H9 (cell line): ENCODE measurements at regions not wholly inside any gene's neighbourhood (a gene's known extent, or its start where the extent isn't known, plus 50 kb on each side); places are given as distances from the start of the nearest gene placed in this dataset.

ENCODE experiments used
- DNase-seq: peaks from one replicate; pipeline ENCODE4 v3.0.0-alpha.2; 2017
- H2AFZ ChIP-seq: one replicate; pipeline ENCODE4 v1.6.1; 2013; ENCODE audit warnings: mild to moderate bottlenecking, low read length, control low read depth, moderate library complexity
- H2AK5ac ChIP-seq: 2 replicates; pipeline ENCODE4 v1.6.1; 2013; ENCODE audit warnings: low read length, control low read depth, mixed read lengths; ENCODE audit not compliant: insufficient read length
- H2BK120ac ChIP-seq: one replicate; pipeline ENCODE4 v1.6.1; 2013; ENCODE audit warnings: low read depth, mild to moderate bottlenecking, low read length, control low read depth, inconsistent platforms; ENCODE audit not compliant: poor library complexity, severe bottlenecking
- H2BK12ac ChIP-seq: 2 replicates; pipeline ENCODE4 v1.6.1; 2013; ENCODE audit warnings: low read length, control low read depth, mixed read lengths, low read depth; ENCODE audit not compliant: insufficient read length
- H2BK15ac ChIP-seq: 2 replicates; pipeline ENCODE4 v1.6.1; 2013; ENCODE audit warnings: low read depth, low read length, control low read depth
- H2BK20ac ChIP-seq: one replicate; pipeline ENCODE4 v1.6.1; 2013; ENCODE audit warnings: low read depth, mild to moderate bottlenecking, low read length, control low read depth, inconsistent platforms; ENCODE audit not compliant: poor library complexity, severe bottlenecking
- H2BK5ac ChIP-seq: 2 replicates; pipeline ENCODE4 v1.6.1; 2013; ENCODE audit warnings: low read length, control low read depth, mixed read lengths; ENCODE audit not compliant: insufficient read length
- H3K14ac ChIP-seq: 2 replicates; pipeline ENCODE4 v1.6.1; 2013; ENCODE audit warnings: low read length, control low read depth; ENCODE audit not compliant: insufficient read depth
- H3K18ac ChIP-seq: 2 replicates; pipeline ENCODE4 v1.6.1; 2013; ENCODE audit warnings: low read depth, mild to moderate bottlenecking, mixed read lengths, low read length, control low read depth; ENCODE audit not compliant: insufficient read length
- H3K23ac ChIP-seq: 2 replicates; pipeline ENCODE4 v1.6.1; 2013; ENCODE audit warnings: low read length, control low read depth, mixed read lengths, low read depth; ENCODE audit not compliant: insufficient read length
- H3K23me2 ChIP-seq: 2 replicates; pipeline ENCODE4 v1.6.1; 2013; ENCODE audit warnings: low read depth, mild to moderate bottlenecking, mixed read lengths, low read length, control low read depth; ENCODE audit not compliant: insufficient read length, poor library complexity, severe bottlenecking
- H3K27ac ChIP-seq: 2 replicates; pipeline ENCODE4 v1.5.1; 2013; ENCODE audit warnings: low read length, control low read depth, mixed read lengths, low read depth; ENCODE audit not compliant: insufficient read length
- H3K27me3 ChIP-seq: 2 replicates; pipeline ENCODE4 v1.6.1; 2013; ENCODE audit warnings: low read length, control low read depth, inconsistent platforms; ENCODE audit not compliant: insufficient read depth
- H3K4ac ChIP-seq: 2 replicates; pipeline ENCODE4 v1.6.1; 2013; ENCODE audit warnings: low read depth, mild to moderate bottlenecking, control low read depth, inconsistent platforms, low read length, moderate library complexity
- H3K4me1 ChIP-seq: 2 replicates; pipeline ENCODE4 v1.6.1; 2013; ENCODE audit warnings: low read length, control low read depth, inconsistent platforms; ENCODE audit not compliant: insufficient read depth
- H3K4me2 ChIP-seq: 2 replicates; pipeline ENCODE4 v1.6.1; 2013; ENCODE audit warnings: low read length, control low read depth, mixed read lengths; ENCODE audit not compliant: insufficient read length, insufficient read depth
- H3K56ac ChIP-seq: 2 replicates; pipeline ENCODE4 v1.6.1; 2013; ENCODE audit warnings: low read depth, mild to moderate bottlenecking, mixed read lengths, low read length, control low read depth; ENCODE audit not compliant: insufficient read length
- H3K79me1 ChIP-seq: 2 replicates; pipeline ENCODE4 v1.6.1; 2013; ENCODE audit warnings: low read depth, mild to moderate bottlenecking, moderate library complexity, low read length, control low read depth, inconsistent platforms; ENCODE audit not compliant: insufficient read depth, poor library complexity, severe bottlenecking
- H3K79me2 ChIP-seq: 2 replicates; pipeline ENCODE4 v1.6.1; 2013; ENCODE audit warnings: low read length, control low read depth, inconsistent platforms; ENCODE audit not compliant: insufficient read depth
- H3K9ac ChIP-seq: 2 replicates; pipeline ENCODE4 v1.6.1; 2013; ENCODE audit warnings: low read length, control low read depth, mixed read lengths; ENCODE audit not compliant: insufficient read length; ENCODE audit errors: extremely low read depth
- H3K9me3 ChIP-seq: one replicate; pipeline ENCODE4 v1.6.1; 2013; ENCODE audit warnings: low read depth, low read length, inconsistent platforms; ENCODE audit not compliant: control insufficient read depth
- H3T11ph ChIP-seq: one replicate; pipeline ENCODE4 v1.6.1; 2013; ENCODE audit warnings: mild to moderate bottlenecking, low read length, control low read depth, inconsistent platforms
- H4K20me1 ChIP-seq: one replicate; pipeline ENCODE4 v1.6.1; 2013; ENCODE audit not compliant: control insufficient read depth, insufficient read length, insufficient read depth
- H4K5ac ChIP-seq: 2 replicates; pipeline ENCODE4 v1.6.1; 2013; ENCODE audit warnings: low read depth, mild to moderate bottlenecking, mixed read lengths, low read length, control low read depth; ENCODE audit not compliant: insufficient read length
- H4K8ac ChIP-seq: replicated peaks from 2 replicates; pipeline ENCODE4 v1.6.1; 2013; ENCODE audit warnings: low read length, control low read depth, mixed read lengths, low read depth; ENCODE audit not compliant: insufficient read length
- H4K91ac ChIP-seq: 2 replicates; pipeline ENCODE4 v1.6.1; 2013; ENCODE audit warnings: low read depth, mild to moderate bottlenecking, moderate library complexity, mixed read lengths, low read length, control low read depth; ENCODE audit not compliant: insufficient read length
- H3K27ac Mint-ChIP-seq, 3 experiments: 2 replicates in 2 of 3; 3 replicates in 1 of 3; pipeline ENCODE4 v1.8.0; 2020 to 2021; ENCODE audit warnings: mixed read lengths in 3 of 3, mild to moderate bottlenecking in 1 of 3, moderate library complexity in 1 of 3
- H3K27me3 Mint-ChIP-seq: 2 replicates; pipeline ENCODE4 v1.8.0; 2021; ENCODE audit warnings: low read depth, mild to moderate bottlenecking, moderate library complexity, mixed read lengths
- H3K36me3 Mint-ChIP-seq, 3 experiments: 2 replicates in 2 of 3; 3 replicates in 1 of 3; pipeline ENCODE4 v1.8.0; 2020 to 2021; ENCODE audit warnings: low read depth in 3 of 3, mixed read lengths in 3 of 3; ENCODE audit not compliant: insufficient read depth in 1 of 3
- H3K4me1 Mint-ChIP-seq, 2 experiments: 2 replicates each; pipeline ENCODE4 v1.8.0; 2020; ENCODE audit warnings: mixed read lengths in 2 of 2
- H3K4me3 Mint-ChIP-seq, 2 experiments: 2 replicates in 1 of 2; 3 replicates in 1 of 2; pipeline ENCODE4 v1.8.0; 2020 to 2021; ENCODE audit warnings: mild to moderate bottlenecking in 2 of 2, mixed read lengths in 2 of 2, moderate library complexity in 1 of 2
- H3K9me3 Mint-ChIP-seq, 2 experiments: 2 replicates in 1 of 2; 3 replicates in 1 of 2; pipeline ENCODE4 v1.8.0; 2020; ENCODE audit warnings: mild to moderate bottlenecking in 2 of 2, mixed read lengths in 2 of 2, moderate library complexity in 1 of 2
- CTCF ChIP-seq: fragments of 200-600 bp; sonication (generic); conservative IDR thresholded peaks from 3 replicates; pipeline ENCODE4 v1.8.0; 2021; ENCODE audit warnings: antibody characterized with exemption, mild to moderate bottlenecking
- WGBS: extraction: QIAGEN DNeasy Blood & Tissue Kit; methylation state at CpG from one replicate; pipeline ENCODE4 v1.1.7; 2013; ENCODE audit warnings: missing lambda C conversion rate, low lambda C conversion rate, mixed read lengths; ENCODE audit not compliant: insufficient read length; ENCODE audit errors: extremely low coverage; 5-methylcytosine and 5-hydroxymethylcytosine counted together

- Histone ChIP-seq H3K9ac (no peak overlapping the region), H3T11ph (no peak overlapping the region), H2AFZ (no peak overlapping the region), H2BK12ac (no peak overlapping the region), H3K9me3 (no peaks in the 10 kb centered on the region), H3K27me3 (no peaks in the 10 kb centered on the region), H4K20me1 (no peaks in the 10 kb centered on the region), H2BK15ac (no peak overlapping the region), H4K5ac (no peak overlapping the region), H2BK120ac (no peak overlapping the region), H3K18ac (no peak overlapping the region), H3K23ac (no peak overlapping the region), H3K4me1 (no peaks in the 10 kb centered on the region), H2AK5ac (no peak overlapping the region), H2BK20ac (no peak overlapping the region), H3K14ac (no peak overlapping the region), H3K27ac (no peak overlapping the region), H3K79me2 (no peaks in the 10 kb centered on the region), H3K79me1 (no peaks in the 10 kb centered on the region), H4K91ac (no peak overlapping the region), H4K8ac (no peak overlapping the region), H3K23me2 (no peaks in the 10 kb centered on the region), H2BK5ac (no peak overlapping the region), H3K4ac (no peak overlapping the region), H3K4me2 (no peak overlapping the region), H3K56ac (no peak overlapping the region)
- Mint-ChIP-seq H3K9me3 (no peaks in the 10 kb centered on the region; a peak in 1 of 5 replicates), H3K36me3 (no peaks in the 10 kb centered on the region; a peak in 1 of 7 replicates), H3K27me3 (no peaks in the 10 kb centered on the region; the same call in 1 of the 2 replicates), H3K4me1 (no peaks in the 10 kb centered on the region), H3K4me3 (no peak overlapping the region), H3K27ac (no peak overlapping the region; a peak in 1 of 7 replicates)
- TF ChIP-seq CTCF: no peak
- no CpG with 5 or more reads among the region's 6 CpGs for WGBS
- no peak for DNase-seq
Observed at GRCh38 chr10:114749510-114749909, 72.1 kb upstream of the FHIP2A start.
